Germinal center (tissue), 1 donor: ENCODE measurements at regions not wholly inside any gene's neighbourhood (a gene's known extent, or its start where the extent isn't known, plus 50 kb on each side); places are given as distances from the start of the nearest gene placed in this dataset.

ENCODE experiments used
- DNase-seq: peaks from one replicate; pipeline ENCODE4 v3.0.0; 2012; ENCODE audit warnings: mixed read lengths, low spot score

DNA sequence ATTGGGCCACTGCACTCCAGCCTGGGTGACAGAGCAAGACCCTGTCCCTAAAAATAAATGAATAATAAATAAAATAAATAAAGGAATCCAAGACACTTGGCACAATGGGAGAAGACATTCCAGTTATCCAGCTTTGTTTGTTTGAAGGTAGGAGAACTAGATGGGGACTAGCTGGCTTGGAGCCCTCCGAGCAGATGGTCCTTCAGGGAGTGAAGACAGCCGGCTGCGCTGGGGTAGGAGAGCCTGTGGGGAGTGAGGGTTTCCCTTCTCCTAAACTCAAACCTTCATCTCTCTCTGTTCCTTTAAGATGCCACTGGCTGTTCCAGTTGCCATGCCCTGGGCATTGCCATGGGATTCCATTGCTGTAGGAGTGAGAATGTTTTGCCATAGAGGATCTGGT is 120.6 kb downstream of the NAV1 start:
- no peak for DNase-seq

DNA sequence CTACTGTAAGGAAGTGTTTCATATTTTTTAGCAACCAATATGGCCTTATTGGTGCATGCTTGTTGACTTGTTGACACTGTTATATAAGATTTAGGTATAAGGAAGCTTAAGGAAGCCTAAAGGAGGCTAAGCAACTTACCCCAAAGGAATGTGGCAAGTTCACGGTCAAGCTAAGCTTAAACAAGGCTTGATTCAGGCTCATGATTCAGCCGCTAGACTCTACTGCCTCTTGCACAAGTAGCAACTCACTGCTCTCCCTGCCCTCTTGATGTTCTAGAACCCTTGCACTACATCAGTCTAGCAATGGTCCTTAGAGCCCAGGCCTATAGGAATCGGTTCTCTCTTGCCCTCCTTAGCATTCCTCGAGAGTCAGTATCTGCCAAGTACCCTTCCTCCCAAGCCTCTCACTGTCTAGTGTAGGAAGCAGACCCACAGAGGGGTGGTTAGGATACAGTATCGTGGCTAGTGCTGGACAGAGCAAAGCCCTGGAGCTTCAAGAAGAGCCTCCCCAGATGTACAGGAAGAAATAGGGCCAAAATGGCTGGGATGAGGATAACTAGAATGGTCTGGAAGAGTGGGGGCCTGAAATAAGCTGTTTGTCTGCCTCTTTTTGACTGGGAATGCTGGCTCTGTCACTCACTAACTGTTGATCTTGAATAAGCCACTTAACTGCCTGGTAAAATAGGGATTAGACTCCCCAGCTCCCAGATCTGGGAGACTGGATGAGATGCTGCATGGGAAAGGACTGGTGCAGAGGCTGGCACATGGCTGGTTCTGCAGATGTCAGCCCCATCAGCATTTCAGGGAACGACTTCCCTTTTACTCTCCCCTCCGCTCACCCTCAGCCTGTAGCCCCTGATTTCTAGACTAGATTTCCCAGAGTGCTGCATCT is 122.2 kb downstream of the NAV1 start:
- no peak for DNase-seq

DNA sequence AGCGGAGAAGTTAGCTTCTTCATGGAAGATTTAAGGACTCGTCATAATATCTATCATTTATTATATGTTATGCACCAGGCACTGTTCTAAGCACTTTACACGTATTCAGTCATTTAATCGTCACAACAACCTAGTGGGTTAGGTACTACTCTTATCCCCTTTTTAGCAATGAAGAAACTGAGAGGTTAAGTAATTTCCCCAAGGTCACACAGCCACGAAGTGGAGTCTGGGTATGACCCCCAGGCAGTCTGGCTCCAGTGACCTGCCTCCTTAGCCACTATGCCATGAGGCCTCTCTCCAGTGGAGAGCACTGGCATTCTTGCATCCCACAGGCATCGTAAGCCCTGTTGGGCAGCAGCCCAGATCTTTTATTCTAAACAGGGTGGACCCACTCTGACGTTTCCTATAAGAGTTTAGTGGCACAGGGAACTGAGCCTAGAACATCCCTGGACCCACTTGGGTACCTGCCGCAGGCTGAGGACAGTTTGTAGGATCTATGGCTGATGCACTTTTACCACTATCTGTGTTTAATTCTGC is 123.0 kb downstream of the NAV1 start:
- no peak for DNase-seq

DNA sequence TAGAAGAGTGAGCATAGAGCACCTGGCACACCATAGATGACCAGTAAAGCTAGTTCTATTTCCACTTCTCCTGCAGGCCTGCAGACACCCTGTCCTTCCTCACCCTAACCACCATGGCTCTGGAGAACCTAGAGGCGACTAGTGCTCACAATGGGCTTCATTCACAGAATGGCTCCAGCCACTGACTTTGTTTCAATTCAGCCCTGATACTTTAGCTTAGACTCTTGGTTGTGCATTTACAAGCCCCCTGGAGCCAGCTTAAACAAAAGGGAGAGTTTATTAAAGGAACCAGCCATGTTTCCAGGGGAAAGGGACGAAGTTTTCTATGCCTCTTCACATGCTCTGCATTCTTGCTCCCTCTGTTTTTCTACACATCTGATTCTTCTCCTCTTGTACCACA is 123.7 kb downstream of the NAV1 start:
- no peak for DNase-seq

DNA sequence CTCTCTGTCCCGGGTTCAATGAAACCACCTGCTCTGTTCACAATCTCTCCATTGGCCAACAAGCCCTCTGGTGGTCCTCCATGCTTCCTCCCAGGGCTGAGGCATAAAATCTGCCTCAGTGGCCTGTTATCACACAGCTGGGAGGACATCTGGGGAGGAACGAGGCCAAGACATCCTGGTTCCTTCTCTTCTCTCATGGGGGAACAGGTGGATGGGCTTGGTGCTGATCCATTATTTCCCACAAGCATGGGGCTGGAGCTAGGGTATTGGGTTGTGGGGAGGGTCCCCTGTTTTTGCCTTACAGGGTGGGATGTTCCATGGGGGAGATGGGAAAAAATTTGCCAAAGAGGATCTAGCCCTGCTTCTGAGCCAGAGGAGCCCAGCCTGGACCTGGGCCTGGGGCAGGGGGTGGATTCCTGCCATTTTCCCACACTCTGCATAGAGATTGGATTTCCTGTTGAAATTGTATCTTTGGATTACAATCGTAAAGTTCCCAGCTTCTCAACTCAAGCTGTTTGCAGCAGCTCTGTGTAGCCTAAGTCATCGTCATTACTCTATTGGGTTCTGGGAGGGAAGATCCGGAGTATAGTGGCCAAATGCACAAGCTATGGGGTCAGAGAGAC is 124.7 kb downstream of the NAV1 start:
- DNase-seq = no peak

DNA sequence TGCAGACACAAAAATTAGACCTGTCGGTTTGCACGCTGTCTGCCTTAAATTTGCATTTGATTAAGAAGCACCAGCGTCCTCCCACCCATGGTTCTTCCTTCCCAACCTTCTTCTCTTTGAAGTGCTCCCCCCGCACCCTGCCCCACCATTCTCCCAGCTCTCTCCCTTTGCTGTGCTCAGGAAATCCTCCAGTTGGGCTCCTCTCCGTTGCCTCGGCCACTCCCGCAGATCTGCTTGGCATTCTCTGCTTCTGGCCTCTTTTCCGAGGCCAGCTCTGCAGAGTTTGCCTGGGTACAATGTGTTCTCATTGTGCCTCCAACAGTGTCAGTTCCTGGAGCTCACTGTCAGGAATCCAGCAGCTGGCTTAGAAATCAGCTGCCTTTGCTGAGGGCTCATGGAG is 126.1 kb downstream of the NAV1 start:
- no peak for DNase-seq

DNA sequence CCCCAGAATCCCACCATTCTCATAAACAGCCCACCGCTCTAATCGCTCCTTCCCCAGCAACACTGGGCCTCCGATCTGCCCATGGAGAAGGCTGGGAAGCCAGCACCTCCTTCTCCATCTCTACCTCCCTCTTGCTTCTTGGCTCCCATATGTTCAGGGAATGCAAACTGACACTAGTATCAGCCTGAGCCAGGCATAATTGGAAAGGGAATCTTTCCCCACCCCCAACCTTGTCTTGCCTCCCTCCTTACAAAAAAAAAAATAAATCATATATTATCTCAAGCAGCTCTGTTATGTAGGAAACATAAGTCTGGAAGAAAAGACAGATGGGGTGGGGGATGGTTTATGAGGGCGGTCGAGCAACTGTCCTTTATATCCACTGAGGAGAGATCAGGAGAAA is 127.2 kb downstream of the NAV1 start:
- no peak for DNase-seq

DNA sequence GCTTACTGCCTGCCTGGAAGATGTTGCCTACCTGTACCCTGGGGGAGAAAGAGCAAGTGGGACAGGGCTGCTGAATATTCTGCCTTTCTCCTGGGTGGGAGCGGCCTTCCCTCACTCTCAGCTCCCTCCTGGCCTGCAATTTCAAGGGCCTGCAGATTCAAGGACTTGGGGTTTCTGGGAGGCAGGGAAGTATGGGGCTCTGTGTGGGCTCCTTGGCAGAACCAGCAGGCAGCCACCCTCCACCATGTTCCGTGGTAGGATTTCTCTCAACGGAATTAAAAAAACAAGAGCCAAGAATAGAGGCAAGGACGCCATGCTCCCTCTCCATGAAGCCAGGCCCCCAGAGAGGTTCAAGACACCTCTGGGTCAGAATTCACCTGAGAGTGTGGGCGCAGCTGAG is 127.7 kb downstream of the NAV1 start:
- no peak for DNase-seq

DNA sequence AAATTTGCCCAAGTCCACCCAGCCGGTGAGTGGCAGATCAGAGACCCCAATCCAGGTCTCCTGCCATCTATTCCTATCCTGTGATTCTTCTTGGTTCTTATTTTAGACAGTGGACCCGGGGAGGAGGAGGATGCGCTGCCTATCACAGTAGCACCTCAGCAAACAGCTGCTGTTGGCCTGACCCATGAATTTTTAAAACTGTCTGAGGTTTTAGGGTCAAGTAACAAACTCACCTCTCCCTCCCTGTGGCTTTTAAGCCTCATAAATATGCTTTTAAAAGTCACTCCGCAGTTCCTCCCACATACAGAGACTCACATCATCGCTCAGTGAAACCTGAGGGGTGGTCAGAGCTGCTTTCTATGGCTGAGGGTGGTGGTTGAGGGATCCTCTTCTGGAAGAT is 128.6 kb downstream of the NAV1 start:
- DNase-seq = no peak

DNA sequence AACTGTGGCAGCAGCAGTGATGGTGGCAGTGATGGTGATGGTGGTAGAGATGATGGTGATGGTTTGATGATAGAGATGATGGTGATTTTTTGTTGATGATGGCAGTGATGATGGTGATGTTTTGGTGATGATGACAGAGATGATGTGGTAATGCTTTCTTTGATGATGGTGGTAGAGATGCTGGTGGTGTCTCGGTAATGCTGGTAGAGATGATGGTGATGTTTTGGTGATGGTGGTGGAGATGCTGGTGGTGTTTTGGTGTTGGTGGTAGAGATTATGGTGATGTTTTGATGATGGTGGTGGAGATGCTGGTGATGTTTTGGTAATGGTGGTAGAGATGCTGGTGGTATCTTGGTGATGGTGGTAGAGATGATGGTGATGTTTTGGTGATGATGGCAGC is 131.6 kb downstream of the NAV1 start:
- DNase-seq = no peak

DNA sequence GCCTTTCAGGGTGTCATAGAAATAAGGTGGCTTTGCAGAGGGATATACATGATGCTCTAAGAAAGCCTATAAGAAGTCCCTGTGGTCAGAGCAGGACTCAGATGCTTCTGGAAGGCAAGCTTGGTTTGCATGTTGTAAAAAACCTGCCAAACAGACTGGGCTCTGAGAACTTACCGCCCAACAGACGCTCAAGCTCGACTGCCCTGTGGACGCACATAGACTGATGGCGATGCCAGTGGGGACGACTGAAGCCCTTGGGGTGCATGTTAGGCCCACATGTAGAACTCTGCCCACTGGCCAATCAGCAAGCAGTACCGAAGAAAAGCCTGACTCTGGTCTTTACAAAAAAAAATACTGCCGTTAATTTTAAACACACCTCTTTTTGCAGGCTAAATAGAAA is 133.8 kb downstream of the NAV1 start:
- DNase-seq = no peak

DNA sequence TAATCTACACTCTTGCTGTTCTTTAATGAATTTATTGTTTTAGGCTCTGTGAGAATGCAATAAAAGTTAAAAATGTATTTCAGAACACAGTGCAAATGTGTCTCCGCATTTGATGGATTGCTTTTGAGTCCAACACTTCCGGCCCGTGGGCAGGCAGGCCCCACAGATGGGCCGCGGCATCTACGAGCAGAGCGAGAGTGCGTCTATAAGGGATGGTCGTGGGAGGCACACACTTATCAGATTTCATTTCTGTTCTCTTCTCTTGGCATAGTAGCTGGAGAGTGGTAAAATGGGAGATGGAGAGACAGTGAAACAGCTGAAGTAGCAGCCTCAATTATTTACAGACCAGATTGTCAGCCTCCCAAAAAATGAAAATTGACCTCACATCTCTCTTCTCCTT is 134.2 kb downstream of the NAV1 start:
- no peak for DNase-seq

DNA sequence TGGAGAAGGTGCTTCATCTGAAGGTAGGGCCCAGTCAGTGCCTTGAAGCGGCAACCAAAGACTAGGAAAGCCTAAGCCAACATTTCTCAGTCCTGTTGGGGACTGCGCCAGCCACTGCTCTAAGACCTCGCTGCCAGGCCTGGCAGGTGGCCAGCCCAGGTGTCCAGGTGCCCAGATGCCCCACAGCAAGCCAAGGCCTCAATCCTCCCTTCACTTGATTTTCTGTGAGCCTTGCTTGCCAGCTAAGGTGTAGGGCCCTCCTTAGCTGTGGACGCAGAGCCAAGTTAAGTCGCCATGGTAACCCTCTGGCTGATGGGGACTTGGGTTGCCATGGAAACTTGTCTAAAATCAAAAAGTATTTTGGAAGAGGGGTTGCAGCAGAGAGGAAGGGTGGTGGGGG is 135.0 kb downstream of the NAV1 start:
- DNase-seq = no peak

DNA sequence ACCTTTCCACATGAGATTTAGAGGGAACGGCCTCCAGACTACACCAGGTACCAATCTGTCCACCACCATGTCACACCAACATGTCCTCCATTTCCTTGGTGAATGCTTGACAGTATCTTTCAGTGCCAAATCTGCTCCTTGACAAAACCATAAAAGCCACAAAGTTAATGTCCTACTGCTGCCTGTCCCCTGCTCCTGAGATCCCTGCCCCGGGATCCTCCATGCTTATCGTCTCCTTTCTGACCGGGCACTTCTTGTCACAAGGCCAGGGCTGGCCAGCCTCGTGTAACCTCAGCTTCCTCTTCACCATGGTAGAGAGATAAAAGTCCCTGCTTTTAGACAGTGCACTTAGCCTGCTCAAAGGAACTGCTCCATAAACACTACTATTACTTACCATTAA is 136.2 kb downstream of the NAV1 start:
- no peak for DNase-seq

DNA sequence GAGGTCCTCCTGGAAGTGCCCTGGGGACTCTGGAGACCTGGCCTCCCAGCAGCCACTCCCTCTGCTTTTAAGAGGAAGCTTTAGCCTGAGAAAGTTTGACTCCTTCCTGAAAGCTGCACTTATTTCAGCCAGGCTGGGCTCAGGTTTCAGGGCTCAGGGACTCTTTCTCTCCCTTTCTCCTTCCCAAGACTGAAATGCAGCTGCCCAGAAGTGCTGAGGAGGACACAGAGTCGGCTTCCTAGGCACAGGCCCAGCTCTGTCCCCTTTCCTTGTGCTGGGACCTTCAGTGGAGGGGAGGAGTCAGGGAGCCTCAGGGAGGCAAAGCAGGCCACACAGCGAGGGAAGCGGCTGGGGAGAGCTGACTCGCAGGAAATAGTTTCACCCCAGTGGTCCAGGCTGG is 137.3 kb downstream of the NAV1 start:
- DNase-seq = no peak

DNA sequence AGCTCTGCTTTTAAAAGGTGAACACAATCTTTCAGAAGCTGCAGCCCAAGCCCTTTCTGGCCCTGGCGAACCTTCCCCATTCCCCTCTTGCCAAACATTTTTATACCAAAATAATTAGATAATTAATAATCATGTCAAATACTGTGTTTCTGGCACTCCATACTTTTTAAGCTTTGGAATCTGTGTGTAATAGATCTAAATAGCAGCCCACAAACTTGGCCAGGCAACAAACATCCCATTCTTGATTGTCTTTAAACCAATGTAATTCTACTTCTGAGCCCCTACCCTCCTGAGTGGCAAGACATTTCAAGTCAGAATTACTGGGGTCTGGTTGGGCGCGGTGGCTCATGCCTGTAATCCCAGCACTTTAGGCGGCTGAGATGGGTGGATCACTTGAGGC is 137.7 kb downstream of the NAV1 start:
- DNase-seq = no peak

DNA sequence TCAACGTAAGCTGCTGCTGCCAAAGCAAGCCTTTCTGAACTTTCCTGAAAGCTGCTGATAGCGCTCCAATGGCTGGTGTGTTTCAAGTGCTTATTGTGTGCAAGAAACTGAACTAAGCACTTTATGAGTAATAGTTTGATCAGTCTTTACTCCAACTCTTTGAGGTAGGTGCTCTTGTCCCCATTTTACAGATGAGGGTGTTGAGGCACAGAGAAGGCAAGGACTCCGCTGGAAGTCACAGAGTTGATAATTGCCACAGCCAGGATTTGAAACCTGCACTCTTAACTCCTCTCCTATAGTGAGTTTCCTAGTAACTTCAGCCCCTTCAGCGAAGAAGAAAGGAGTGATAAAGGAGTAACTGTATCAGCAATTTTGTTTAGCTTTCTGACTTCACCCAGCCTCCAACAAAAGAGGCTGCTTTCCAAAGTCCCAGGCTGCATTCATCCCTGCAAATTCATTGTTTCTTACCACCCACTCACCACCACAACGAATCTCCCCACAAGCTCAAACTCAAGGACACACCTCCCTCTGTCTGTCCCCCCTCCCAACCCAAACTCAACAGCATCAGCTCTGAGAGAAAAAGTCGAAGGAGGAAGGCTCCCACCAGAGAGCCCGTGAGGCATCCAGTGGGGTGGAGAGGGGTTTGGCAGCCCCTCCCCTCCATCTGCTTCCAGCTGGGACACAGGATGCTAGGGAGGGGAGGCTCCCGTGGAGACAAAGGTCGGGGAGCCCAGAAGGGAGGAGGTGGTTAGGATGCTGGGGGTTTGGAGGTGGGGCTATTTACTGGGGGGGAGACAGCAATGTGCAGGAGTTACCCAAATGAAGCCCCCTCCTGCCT is 139.6 kb downstream of the NAV1 start:
- DNase-seq = no peak

DNA sequence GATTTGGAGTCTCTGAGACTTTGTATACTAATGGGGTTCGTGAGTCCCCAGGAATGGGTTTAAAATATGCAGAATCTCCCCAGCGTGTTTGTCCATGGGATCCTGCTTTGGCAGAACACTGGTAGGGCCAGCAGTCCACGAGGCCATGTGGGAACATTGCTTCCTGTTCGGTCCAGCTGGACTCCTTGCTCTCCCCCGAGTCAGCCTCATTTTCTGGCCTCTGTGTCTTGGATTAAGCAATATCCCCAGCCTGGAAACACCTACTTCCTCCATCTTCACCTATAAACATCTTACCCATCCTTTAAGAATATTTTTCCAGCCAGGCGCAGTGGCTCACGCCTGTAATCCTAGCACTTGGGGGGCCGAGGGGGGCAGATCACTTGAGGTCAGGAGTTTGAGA is 142.4 kb downstream of the NAV1 start:
- no peak for DNase-seq

DNA sequence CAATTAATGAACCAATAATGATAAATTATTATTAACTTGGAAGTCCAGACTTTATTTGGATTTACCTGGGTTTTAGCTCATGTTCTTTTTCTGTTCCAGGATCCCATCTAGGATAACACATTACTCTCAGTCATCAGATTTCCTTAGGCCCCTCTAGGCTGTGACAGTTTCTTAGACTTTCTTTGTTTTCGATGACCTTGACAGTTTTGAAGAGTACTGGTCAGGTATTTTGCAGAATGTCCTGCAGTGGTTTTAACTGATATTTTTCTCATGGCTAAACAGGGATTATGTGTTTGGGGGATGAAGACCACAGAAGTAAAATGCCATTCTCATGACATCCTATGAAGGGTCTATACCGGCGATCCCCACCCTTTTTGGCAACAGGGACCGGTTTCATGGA is 144.0 kb downstream of the NAV1 start:
- DNase-seq = no peak

DNA sequence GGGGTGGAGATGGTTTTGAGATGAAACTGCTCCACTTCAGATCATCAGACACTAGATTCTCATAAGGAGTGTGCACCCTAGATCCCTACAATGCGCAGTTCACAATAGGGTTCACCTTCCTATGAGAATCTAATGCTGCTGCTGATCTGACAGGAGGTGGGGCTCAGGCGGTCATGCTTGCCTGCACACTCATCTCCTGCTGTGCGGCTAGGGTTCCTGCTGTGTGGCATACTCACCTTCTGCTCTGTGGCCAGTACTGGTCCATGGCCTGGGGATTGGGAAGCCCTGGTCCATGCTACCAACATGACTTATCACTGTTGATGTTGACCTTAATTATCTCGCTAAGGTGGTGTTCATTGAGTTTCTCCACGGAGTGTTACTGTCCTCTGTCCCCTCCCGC is 144.5 kb downstream of the NAV1 start:
- no peak for DNase-seq

DNA sequence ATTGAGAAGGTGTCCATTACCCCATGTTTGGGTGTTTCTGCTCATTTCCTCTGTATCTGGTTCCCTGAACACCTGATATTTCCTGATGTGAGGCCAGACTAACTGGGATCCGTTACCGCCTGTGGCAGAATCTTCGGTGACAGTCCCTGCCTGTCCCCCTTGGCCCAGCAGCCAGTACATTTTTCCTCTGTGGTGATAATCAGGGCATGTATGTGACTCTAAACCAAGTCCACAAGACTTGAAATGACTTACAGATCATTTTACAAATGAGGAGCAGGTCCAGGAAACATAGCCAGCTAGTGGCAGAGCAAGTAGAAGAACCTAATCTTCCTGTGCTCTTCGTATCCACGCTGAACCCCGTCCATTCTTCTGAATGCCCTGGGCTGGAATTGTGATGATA is 143.5 kb upstream of the IPO9 start:
- no peak for DNase-seq

DNA sequence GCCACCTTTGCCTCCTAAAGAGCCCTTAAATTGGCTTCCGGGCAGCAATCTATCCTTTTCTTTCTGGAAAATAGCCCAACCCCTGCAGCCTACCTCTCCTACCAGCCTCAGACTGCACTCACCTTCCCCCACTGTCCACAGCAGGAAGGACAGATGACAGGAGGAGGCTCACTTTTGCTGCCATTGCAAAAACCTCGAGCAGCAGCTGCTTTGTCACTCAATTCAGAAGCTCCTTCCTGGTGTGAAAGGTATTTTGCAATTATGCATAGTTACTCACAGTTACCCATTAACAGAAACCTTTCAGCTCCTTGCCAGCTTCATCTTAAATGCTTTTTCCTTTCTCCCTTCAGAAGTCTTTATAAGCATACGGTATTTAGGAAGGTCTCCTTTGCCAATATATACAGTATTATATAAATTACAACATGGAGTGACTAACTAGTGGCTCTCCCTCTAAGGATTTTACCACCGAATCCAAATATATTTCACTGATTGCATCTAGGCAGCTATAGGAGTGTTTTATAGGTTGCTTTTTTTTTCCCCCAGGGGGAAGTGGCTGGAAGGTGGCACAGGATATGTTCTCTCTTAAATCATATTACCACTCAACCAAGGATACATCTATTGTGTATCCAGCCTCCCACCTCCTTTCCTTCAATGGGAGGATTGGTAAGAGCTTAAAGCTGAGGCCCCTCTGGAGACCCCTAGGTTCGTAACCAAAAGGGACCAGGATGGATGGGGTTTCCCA is 142.1 kb upstream of the IPO9 start:
- DNase-seq = no peak
